GM12878 (cell line): ENCODE measurements at regions not wholly inside any gene's neighbourhood (a gene's known extent, or its start where the extent isn't known, plus 50 kb on each side); places are given as distances from the start of the nearest gene placed in this dataset.

ENCODE experiments used
- ASH2L ChIP-seq: fragments of 300-600, 200-600 bp; sonication (generic); IDR thresholded peaks from 2 replicates; pipeline ENCODE4 v1.6.1; 2017; ENCODE audit warnings: low read depth, mild to moderate bottlenecking, borderline replicate concordance
- CBX5 ChIP-seq: sonication (generic); IDR thresholded peaks from 2 replicates; pipeline ENCODE4 v1.6.1; 2016; ENCODE audit warnings: low read depth, moderate library complexity, mild to moderate bottlenecking, inconsistent platforms
- CREB1 ChIP-seq: IDR thresholded peaks from 2 replicates; pipeline ENCODE4 v1.6.1; 2012; ENCODE audit warnings: low read depth, mild to moderate bottlenecking, inconsistent platforms
- TF ChIP-seq, protein P1 (sequence below): IDR thresholded peaks from 2 replicates; pipeline ENCODE4 v1.6.1; 2012; ENCODE audit warnings: low read depth, low read length, improper control_type of control experiment
- TF ChIP-seq, protein P2 (sequence below): fragments of 450-650 bp; IDR thresholded peaks from 2 replicates; pipeline ENCODE4 v1.6.1; 2016; ENCODE audit warnings: mild to moderate bottlenecking
- TF ChIP-seq, protein P3 (sequence below): IDR thresholded peaks from 2 replicates; pipeline ENCODE4 v1.6.1; 2011; ENCODE audit warnings: low read depth, low read length, improper control_type of control experiment, borderline replicate concordance

DNA sequence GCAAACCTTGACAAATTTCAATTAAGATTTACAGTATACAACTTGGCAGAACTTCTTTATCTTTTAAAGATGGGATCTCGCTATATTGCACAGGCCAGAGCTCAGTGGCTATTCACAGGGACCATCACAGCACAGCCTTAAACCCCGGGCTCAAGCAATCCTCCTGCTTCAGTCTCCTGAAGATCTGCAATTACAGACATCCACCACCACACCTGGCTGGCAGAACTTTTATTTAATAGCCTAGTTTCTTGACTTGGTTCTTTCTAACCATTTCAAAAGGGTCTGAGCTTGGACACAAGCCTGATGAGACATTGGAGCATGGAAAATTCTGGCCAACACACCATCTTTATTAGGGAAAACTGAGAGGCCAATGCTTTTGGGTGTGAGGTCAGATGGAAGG lies 151.6 kb upstream of the KCNG1 start:
- no peak for TF ChIP-seq CBX5
- TF ChIP-seq, protein P1, sequence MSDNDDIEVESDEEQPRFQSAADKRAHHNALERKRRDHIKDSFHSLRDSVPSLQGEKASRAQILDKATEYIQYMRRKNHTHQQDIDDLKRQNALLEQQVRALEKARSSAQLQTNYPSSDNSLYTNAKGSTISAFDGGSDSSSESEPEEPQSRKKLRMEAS, result no peak
- no peak for TF ChIP-seq ASH2L
- TF ChIP-seq CREB1, result no peak
- TF ChIP-seq, protein P2, sequence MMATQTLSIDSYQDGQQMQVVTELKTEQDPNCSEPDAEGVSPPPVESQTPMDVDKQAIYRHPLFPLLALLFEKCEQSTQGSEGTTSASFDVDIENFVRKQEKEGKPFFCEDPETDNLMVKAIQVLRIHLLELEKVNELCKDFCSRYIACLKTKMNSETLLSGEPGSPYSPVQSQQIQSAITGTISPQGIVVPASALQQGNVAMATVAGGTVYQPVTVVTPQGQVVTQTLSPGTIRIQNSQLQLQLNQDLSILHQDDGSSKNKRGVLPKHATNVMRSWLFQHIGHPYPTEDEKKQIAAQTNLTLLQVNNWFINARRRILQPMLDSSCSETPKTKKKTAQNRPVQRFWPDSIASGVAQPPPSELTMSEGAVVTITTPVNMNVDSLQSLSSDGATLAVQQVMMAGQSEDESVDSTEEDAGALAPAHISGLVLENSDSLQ, result no peak
- TF ChIP-seq, protein P3, sequence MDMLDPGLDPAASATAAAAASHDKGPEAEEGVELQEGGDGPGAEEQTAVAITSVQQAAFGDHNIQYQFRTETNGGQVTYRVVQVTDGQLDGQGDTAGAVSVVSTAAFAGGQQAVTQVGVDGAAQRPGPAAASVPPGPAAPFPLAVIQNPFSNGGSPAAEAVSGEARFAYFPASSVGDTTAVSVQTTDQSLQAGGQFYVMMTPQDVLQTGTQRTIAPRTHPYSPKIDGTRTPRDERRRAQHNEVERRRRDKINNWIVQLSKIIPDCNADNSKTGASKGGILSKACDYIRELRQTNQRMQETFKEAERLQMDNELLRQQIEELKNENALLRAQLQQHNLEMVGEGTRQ, result no peak
